Left ventricle myocardium superior (tissue), 1 donor: ENCODE measurements at regions not wholly inside any gene's neighbourhood (a gene's known extent, or its start where the extent isn't known, plus 50 kb on each side); places are given as distances from the start of the nearest gene placed in this dataset.
"Not testable (repeated sequence)": the region's sequence is repeated elsewhere in the genome, so short reads cannot be mapped to it uniquely, and the experiment has no call there.

Experiments used
- ATAC-seq: fragments of 200-7000 bp; cut with Tn5 transposase; one replicate; pipeline ENCODE4 v1.9.1; 2020; ENCODE audit warnings: mild to moderate bottlenecking, moderate library complexity
- DNase-seq: peaks from one replicate; pipeline ENCODE4 v3.0.0-alpha.2; 2020
- intact Hi-C: fragments of 100-400 bp; cut with micrococcal nuclease; formaldehyde crosslinking; loops from one replicate; pipeline ENCODE4 v1.11.0; 2022
- donor health status: DM: no; HTN: yes; CAD: no; lungs with severe emphysema.

DNA sequence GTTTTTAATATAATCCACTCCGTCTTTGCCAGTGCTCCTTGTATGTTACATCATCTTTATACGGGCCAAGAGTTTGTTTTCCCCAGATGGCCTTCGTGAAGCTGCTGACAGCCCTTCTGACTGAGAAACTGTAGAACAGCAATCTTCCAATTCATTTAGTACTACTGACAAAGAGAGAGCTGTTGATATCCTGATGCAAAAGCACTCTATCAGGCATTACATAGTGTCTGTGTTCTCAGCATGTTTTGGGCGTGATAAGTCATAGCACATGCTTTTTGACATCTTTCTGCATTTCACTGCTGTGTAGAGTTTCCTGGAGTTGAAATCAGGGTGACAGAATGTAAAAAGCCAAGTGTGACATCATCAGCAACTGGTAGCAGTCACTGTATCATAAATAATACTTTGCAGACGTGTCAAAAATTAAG lies 746.3 kb upstream of the FAM241A start:
- peak; percentile 96 for ATAC-seq
- peak; percentile 27 for DNase-seq
- intact Hi-C loops, result no loop called here

DNA sequence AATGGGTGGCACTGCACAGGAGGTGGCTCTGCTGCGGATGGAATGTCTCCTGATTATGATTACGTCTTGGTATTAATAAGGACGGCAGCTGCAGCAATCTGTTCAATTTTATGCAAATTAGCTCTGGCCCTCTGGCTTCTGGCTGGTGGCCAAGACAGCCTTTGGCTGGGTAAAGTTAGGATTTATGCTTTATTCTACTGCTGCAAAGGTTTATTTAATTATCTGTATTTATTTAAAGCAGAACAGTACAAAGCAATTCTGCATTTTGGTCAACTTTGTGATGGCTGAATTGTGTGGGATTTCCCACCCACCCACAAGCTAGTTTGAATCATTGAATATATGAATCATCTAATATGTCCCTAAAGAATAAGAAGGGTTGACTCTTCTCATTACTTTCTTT lies 745.6 kb upstream of the FAM241A start:
- ATAC-seq, result no peak
- intact Hi-C loops, result no loop called here
- peak; percentile 30 for DNase-seq

DNA sequence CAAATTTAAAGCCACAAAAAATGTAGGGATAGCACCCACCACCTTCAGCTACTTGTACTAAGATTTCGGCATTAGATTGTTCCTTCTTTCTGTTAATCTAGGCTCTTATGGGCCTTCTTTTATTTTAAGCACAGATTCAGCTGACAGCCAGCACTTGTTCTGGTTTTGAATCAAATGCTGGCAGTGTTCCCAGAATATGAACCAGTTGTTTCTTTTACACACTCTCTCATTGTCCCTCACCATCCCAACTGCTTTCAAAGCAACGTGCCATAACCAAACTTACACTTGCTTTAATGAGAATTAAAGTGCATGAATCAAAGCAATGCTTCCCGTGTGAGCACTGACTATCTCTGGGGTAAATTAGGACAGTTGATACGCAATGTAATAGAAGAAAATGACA lies 744.5 kb upstream of the FAM241A start:
- intact Hi-C loops, result no loop called here
- no peak for DNase-seq
- ATAC-seq, result peak; percentile 82

DNA sequence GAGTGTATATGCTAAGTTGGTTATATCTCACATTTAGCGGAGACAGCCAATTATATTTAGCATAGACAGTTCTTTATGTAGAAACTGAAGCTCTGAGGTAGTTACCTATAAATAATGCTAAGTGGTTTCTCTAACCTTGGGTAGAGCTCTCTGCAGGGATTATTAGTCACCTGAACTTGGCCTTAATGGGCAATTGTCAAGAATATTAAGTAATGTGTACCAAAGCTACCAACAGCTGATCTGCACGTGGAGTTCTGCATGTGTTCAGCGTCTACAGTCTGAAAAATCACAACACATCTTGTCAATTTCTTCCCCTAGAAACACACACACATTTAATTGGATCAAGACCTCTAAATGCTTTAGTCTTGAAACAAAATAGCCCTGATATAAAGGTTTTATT lies 740.6 kb upstream of the FAM241A start:
- no peak for ATAC-seq
- no peak for DNase-seq
- intact Hi-C loops, result no loop called here

DNA sequence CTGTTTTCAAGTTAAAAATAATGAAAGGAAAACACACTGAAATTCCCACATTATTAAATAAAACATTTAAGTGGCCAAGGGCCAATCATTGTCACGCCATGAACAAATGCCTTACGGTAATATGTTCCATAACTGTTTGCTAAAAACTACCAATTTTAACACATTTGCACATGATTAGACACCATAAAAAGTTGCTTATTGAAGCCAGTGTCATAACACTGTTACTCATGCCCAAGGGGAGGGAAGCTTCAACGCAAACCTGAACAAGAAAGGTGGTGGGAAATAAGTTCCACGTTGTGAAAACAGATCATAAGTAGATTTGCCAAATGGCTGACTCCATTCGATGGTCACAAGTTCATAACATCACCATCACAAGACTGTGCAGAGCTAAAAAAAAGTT lies 739.3 kb upstream of the FAM241A start:
- ATAC-seq (no peak), DNase-seq (no peak)
- intact Hi-C loops, result no loop called here

DNA sequence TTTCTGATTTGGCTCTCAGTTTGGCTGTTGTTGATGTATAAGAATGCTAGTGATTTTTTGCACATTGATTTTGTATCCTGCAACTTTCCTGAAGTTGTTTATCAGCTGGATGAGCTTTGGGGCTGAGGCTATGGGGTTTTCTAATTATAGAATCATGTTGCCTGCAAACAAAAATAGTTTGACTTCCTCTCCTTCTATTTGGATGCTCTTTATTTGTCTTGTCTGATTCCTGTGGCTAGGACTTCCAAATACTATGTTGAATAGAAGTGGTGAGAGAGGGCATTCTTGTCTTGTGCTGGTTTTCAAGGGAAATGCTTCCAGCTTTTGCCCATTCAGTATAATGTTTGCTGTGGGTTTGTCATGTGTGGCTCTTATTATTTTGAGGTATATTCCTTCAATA lies 734.7 kb upstream of the FAM241A start:
- intact Hi-C loops, result no loop called here
- no peak for ATAC-seq
- DNase-seq, result no peak

DNA sequence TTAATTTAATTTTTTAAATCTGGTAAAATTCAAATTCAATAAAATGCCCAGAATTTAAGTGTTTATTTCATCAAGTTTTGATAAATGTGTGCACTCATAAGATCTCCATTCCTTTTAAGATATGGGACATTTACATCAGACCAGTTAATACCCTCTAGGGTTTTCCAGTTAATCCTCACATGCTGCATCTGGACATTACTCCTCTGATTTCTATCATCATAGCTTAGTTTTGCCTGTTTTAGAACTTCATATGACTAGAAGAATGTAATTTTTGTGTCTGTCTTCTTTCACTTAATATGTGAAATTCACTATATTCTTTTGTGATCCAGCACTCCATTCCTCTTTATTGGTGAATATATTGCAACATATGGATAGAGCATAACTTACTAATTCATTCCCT lies 727.7 kb upstream of the FAM241A start:
- intact Hi-C loops, result no loop called here
- no peak for ATAC-seq
- no peak for DNase-seq

DNA sequence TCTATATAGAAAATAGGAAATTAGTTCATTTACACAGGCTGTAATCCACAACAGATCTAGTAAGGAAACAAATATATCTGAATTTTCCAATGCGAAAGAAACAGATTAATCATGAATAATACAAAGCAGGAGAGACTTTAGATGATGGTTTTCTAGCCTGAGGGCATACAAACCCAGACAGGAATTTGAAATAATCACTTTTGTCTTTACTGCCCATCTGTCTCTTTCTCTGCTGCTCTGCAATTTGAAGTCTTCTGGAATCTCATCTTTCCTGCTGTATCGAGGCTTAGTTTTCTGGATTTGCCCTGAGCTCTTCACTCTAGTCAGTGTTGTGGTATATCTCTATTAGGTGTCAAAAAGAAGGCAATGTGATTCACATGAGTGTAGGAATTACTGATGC lies 711.8 kb upstream of the FAM241A start:
- ATAC-seq (no peak), DNase-seq (no peak)
- intact Hi-C loops, result no loop called here

DNA sequence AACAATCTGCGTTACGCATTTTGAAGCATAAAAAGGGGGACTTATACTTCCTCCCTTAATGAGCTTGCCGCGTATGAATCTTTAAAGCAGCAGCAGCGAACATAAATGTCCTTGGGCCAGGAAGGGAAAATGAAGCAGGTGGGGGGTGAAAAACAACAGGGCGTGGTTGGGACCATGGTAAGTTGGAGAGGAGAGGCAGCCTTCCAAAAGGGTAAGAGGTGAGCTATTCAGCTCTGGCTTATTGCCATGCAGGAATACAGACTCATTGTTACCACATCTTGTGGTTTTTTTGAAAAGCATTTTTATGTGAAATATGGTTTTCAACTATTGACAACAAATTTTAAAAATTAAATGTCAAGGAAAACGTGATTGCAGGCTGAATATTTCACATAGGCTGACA lies 710.7 kb upstream of the FAM241A start:
- ATAC-seq (no peak), DNase-seq (no peak)
- intact Hi-C loops, result no loop called here

DNA sequence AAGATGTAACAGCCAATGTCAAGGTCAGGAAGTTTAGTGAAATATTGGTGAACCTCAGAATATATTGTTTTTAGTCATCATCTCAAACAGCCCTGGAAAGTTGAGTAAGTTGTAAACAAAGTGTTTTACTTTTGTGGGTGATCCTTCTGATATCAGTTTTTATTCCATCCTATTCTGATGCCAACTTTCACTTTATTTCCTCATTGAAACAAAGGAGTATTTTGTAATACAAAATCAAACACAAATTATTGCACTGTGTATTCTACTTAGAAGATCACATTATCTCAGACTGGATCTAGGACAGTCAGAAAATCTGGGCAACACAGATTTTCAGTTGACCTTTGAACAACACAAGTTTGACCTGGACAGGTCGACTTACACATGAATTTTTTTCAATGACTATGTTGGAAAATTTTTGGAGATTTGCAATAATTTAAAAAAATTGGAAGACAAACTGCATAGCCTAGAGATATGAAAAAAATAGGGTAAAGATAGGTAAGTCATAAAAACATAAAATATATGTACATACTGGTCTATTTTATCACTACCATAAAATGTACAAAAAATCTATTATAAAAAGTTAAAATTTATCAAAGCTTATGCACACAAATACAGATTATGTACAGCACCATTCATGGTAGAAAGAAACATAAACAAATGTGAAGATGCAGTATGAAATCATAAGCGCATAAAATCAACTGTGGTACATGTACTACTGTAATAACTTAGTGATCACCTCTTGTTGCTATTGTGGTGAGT lies 709.1 kb upstream of the FAM241A start:
- ATAC-seq, result no peak
- no peak for DNase-seq
- intact Hi-C loops, result no loop called here

DNA sequence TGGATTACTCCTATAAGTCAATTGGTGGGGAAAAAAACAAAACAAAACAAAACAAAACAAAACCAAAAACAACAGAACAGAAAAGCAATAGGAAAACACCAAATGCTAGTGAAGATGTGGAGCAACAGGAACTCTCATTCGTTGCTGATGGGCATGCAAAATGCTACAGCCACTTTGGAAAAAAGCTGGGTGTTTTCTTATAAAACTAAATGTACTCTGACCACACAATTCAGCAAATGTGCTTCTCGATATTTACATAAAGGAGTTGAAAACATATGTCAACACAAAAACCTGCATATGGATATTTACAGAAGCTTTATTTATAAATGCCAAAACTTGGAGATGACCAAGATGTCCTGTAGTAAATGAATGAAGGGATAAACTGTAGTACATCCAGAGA lies 703.6 kb upstream of the FAM241A start:
- DNase-seq, result no peak
- no peak for ATAC-seq
- intact Hi-C loops, result no loop called here

DNA sequence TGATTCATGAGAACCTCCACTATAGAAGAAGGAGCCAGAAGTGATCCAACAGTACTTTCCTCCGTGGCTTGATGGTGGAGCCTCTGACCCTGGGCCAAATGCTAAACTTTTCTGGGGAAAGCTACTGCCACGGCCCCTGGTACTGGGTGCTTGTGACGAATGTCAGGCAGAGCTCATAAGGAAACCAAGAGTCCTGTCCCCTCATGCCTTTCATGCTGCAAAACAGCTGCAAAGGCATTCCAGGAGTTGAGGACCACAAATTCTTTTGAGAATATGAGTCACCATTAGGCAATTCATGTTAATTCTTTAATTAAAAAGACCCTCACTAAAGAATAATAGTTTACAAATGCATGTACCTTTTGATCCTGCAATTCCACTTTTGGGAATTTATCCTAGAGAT lies 700.4 kb upstream of the FAM241A start:
- ATAC-seq, intact Hi-C loops, DNase-seq: not testable (repeated sequence)

DNA sequence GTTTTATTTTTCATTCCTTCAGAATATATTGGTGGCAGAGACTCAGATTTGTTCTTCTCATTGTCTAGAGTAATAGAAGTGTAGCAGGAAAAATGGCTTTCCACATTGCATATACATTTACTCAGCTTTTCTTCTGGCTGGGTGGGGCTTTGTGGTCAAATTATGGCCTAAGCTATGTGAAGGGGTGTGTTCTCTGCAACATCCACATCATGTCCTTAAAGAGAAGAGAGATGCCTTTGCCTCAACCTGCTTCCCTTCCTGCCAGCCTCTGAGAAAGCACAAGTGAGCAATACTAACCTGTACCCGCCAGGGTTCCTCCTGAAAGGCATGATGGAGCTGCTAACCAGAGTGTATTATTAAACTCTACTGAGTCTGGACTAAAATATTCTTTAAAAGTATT lies 695.6 kb upstream of the FAM241A start:
- ATAC-seq (no peak), DNase-seq (no peak)
- intact Hi-C loops, result no loop called here

DNA sequence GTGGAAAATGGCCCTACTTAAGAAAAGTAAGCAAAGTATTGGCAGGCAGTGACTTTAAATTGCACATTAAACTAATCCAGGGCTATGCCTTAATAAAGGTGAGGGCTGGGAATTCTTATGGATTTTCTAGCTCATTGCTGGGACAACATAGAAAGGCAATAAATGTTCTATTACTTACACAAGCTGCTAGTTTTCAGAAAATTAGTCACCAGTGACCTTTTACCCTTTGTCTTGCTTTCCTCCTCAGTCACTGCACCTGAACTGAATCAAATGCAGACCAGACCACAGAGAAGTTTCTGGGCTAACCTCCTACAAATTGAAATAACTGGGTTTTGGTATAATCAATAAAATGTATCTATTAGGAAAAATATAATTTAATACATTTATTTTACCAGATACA lies 694.4 kb upstream of the FAM241A start:
- no peak for DNase-seq
- ATAC-seq, result no peak
- intact Hi-C loops, result no loop called here

DNA sequence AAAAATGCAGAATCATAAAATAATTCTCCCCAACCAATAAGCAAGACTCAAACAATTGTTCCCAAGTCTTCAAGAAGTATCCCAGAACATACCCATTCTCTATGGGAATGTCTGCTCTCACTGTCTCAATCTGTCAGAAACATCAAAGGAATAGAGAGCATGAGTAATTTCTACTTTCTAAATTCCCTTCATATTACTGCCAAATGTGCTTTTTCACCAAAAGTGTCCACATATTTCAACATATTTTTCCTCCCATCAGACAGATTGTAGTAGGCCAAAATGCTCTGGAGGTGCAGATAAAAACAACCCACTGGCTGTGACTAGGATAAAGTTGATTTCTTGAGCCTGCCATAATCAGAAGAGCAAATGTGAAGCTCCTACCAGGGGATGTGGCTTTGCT lies 692.0 kb upstream of the FAM241A start:
- DNase-seq (no peak), ATAC-seq (no peak)
- intact Hi-C loops, result no loop called here

DNA sequence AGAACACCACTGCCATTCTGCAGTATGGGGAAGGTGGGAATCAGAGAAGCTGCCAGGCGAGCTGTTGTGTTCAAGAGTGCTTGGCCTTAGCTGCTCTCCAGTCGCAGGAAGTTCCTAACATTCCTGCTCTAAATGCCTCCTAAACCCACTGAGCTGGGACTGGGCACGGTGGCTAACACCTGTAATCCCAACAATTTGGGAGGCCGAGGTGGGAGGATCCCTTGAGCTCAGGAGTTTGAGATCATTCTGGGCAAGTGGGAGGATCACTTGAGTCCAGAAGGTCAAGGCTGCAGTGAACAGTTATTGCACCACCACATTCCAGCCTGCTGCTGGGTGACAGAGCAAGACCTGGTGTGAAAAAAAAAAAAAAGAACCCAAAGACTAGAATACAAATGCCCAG lies 690.3 kb upstream of the FAM241A start:
- intact Hi-C loops, result no loop called here
- DNase-seq, result no peak
- ATAC-seq, result no peak

DNA sequence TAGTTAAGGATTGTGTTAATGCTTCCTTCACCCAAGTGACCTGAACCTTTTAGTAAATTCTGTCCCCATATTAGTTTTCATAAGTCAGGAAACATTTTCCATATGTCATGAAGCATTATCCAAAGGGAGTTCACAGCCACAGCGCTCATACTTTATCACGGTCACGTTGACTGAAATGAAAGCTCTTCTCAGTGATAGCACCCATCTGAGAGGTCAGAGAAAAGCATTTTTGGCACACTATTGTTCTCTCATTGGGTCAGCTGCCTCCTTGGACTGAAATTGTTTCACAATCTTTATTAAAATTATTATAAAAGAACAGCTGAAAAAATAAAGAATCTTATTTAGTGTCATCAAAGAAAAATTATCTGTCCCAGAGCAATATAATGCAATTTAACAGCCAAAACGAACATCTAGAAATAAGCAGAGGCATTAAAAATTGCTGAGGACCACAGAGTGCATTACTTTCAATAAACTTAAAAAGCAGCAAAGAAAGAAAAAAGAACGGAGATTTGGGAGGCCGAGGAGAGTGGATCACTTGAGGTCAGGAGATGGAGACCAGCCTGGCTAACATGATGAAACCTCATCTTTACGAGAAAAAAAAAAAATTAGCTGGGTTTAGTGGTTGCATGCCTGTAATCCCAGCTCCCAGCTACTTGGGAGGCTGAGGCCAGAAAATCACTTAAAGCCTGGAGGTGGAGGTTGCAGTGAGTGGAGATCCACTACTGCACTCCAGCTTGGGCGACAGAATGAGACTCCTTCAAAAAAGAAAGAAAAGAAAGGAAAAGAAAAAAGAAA lies 680.8 kb upstream of the FAM241A start:
- intact Hi-C loops, result no loop called here
- no peak for DNase-seq
- ATAC-seq, result no peak

DNA sequence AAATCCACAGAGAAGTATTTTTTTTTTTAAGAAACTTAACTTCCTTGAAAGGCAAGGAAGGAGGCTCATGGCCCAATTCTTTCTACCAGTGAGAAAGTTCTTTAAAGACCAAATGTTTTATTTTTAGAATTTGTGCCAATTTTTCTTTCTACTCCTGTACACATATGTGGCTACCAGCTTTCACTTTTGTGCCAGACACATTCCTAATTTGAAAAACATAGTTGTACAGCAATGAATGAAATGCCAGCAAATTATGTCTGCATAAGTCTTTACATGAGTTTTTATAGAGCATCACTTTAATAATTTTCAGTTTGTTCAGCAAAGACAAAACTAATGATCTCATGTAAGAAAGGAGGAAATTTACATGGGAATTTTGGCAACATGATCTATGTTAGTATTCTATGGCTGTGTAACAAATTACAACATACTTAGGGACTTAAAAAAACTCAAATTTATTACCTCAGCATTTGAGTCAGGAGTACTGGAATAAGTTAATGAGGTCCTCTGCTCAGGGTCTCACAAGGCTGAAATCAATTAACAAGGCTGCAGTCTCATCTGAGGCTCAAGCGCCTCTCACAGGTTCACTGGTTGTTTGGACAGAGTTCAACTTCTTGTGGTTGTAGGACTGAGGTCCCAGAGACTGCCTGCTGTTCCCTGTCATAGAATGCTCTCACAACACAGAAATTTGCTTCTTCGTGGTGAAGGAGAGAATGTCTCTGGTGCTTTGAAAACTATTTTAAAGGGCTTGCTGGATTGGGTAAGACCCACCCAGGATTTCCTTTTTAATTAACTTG lies 678.2 kb upstream of the FAM241A start:
- DNase-seq (no peak), ATAC-seq (no peak)
- intact Hi-C loops, result no loop called here

DNA sequence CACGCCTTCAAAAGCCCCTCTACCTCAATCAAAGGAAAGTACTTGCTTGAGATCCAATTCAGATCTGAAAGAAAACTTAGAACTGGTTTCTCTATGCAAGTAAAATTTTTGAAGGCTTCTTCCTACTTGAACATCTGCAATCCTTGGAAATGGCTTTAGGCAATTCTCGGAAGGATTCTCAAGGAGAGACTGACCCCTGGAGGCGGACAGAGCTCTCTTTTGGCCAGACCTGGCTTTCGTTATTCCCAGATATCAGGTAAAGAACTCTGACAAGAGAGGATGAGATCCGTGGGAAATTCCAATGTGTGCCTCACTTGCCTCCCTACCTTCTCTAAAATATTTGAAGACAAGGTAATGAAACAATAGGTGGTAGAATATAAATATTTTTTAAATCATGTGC lies 670.3 kb upstream of the FAM241A start:
- ATAC-seq, result no peak
- intact Hi-C loops, result no loop called here
- DNase-seq, result no peak

DNA sequence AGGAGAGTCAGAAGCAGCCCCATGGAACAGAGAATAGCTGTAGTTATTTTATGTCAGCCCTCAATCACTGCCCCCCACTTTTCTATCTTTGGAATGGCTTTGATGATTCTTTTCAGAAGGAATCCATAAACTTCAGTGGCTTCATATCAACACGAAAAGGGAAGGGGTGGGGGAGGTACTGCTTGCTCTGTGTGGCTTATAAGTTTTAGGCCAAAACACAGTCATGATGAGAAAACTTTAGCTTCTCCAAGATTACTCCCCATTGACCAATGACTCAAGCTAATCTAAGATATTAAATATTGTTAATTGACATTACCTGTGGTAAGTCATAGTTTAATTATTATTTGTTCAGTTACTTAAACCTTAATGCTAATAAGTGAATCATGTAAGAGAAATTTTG lies 669.6 kb upstream of the FAM241A start:
- intact Hi-C loops, result no loop called here
- DNase-seq (no peak), ATAC-seq (no peak)
